NB4 (cell line): ENCODE measurements at regions not wholly inside any gene's neighbourhood (a gene's known extent, or its start where the extent isn't known, plus 50 kb on each side); places are given as distances from the start of the nearest gene placed in this dataset.

Experiments
- DNase-seq: peaks from one replicate; pipeline ENCODE4 v3.0.0; 2010; ENCODE audit warnings: low read depth
- H3K4me3 ChIP-seq: one replicate; pipeline ENCODE4 v1.5.1; 2011; ENCODE audit warnings: mild to moderate bottlenecking, low read depth, low read length, moderate library complexity
- CTCF ChIP-seq: IDR thresholded peaks from one replicate; pipeline ENCODE4 v1.5.1; 2012; ENCODE audit warnings: low read depth, low read length
- MAX ChIP-seq: IDR thresholded peaks from 2 replicates; pipeline ENCODE4 v1.6.1; 2011; ENCODE audit warnings: low read depth, low read length
- MYC ChIP-seq: IDR thresholded peaks from 2 replicates; pipeline ENCODE4 v1.6.1; 2011; ENCODE audit warnings: low read depth, low read length
- POLR2A ChIP-seq: IDR thresholded peaks from 2 replicates; pipeline ENCODE4 v1.6.1; 2011; ENCODE audit warnings: mild to moderate bottlenecking; ENCODE audit not compliant: insufficient read length; ENCODE audit errors: extremely low read depth

GRCh38 chr18:54033052-54033451 lies 191.4 kb downstream of the MBD2 start:
- no peak overlapping the region for H3K4me3 ChIP-seq
- no peak for TF ChIP-seq MYC
- no peak for TF ChIP-seq CTCF
- TF ChIP-seq MAX = no peak
- no peak for TF ChIP-seq POLR2A
- no peak for DNase-seq

DNA sequence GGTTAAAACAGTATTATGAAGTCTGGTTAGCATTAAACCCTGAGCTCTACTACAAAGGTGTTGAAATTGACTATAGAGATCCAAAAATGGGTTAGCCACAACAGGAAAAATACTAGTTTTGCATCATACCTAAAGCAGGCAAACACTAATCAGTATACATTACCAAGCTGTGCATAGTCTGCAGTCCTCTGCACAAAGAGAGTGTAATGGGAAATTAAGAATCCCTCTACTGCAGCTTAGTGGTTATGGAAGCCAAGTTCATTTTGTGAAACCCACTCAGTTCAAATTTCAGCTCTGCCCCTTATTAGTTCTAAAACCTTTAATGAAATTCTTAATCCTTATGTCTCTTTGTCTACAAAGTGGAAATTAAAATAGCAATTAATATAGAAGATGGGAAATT lies 192.1 kb downstream of the MBD2 start:
- TF ChIP-seq POLR2A (no peak), MYC (no peak), MAX (no peak), CTCF (no peak)
- no peak for DNase-seq
- no peak overlapping the region for H3K4me3 ChIP-seq

DNA sequence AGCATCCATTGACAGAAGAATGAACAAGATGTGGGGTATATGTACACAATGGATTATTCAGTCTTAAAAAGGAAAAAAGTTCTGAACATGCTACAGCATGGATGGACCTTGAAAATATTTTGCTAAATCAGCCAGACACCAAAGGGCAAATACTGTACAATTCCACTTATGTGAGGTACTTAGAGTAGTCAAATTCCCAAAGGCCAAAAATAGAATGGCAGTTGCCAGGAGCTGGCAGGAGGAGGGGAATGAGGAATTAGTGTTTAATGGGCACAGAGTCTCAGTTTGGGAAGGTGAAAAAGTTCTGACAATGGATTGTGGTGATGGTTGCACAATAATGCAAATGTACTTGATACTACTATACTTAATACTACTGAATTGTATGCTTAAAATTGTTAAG lies 193.2 kb downstream of the MBD2 start:
- DNase-seq = no peak
- no peak overlapping the region for H3K4me3 ChIP-seq
- no peak for TF ChIP-seq MAX
- TF ChIP-seq POLR2A = no peak
- no peak for TF ChIP-seq MYC

GRCh38 chr18:54030434-54030833 lies 194.0 kb downstream of the MBD2 start:
- no peak for DNase-seq
- H3K4me3 ChIP-seq = no peak overlapping the region
- TF ChIP-seq MAX = no peak
- no peak for TF ChIP-seq POLR2A
- no peak for TF ChIP-seq MYC
- TF ChIP-seq CTCF = no peak

DNA sequence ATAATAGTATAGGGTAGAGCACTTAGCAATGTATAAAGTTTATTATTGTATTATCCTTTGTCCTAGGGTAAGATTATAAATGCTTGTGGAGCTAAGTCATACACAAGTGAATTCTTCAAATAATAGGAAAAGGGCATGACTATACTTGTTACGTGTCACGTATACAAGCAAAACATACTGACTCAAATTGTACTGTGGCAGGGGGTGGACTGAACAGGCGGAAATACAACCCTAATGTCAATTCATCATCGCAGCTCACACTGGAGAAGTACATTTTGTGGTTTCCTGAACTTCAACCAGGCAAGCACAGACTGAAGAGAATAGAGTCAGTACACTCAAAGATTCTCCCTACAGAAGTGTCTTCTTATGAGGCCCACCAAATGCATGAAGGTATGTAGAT lies 201.0 kb downstream of the MBD2 start:
- DNase-seq = no peak
- TF ChIP-seq CTCF (no peak), MAX (no peak), POLR2A (no peak), MYC (no peak)
- no peak overlapping the region for H3K4me3 ChIP-seq

DNA sequence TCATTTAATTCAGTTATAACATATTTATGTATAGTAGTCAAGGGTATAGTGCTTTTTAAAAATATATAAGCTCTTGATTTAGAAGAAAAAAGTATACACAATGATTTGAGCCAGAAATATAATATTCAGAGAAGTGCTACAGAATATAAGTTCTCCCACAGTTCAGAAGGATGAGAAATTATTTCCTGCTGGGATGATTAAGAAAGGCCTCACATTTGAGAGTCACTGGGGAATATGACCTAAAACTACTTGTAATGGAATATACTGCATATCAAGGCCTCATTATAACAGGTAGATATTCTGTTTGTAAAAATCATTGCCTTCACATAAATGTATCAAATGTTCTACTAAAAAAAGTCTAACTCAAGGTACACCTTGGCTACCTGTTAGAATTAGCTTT lies 203.5 kb downstream of the MBD2 start:
- TF ChIP-seq CTCF = no peak
- TF ChIP-seq MAX = no peak
- no peak for TF ChIP-seq MYC
- DNase-seq = no peak
- H3K4me3 ChIP-seq = no peak overlapping the region
